Upper lobe of left lung (tissue), 4 donors: ENCODE measurements at regions not wholly inside any gene's neighbourhood (a gene's known extent, or its start where the extent isn't known, plus 50 kb on each side); places are given as distances from the start of the nearest gene placed in this dataset.

Source experiments
- EP300 ChIP-seq, 4 donors: sonication (generic); formaldehyde crosslinking; IDR thresholded peaks; one replicate each; pipeline ENCODE4 v1.5.1; 2017; ENCODE audit warnings: antibody characterized with exemption in 4 of 4, control low read depth in 2 of 4
- POLR2A ChIP-seq, 4 donors: fragments of 450-650 bp; IDR thresholded peaks; one replicate each; pipeline ENCODE4 v1.5.1; 2016 to 2017; ENCODE audit warnings: antibody characterized with exemption in 4 of 4, mild to moderate bottlenecking in 2 of 4
- TF ChIP-seq, protein P1 (sequence below), 6 experiments: fragments of 450-650 bp in 4 of 6; fragments of 200-600 bp in 2 of 6; sonication (generic) in 2 of 6; IDR thresholded peaks; one replicate each; pipeline ENCODE4 v1.5.1; 2016 to 2019; ENCODE audit warnings: antibody characterized with exemption in 6 of 6

DNA sequence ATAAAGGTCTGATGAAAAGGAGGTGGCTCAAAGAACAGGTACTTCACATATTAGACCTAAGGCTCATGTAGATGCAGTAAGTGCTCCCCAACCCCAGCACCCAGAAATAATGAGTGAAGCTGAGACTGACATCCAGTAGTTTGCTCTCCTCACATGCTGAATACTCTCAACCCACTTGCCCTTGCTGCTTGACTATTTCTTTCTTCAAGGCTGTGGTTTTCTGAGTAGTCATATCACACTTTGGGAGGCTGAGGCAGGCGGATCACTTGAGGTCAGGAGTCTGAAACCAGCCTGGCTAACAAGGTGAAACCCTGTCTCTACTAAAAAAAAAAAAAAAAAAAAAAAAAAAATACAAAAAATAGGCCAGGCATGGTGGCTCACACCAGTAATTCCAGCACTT is 51.5 kb upstream of the PRPS1 start:
- no peak for TF ChIP-seq EP300 (IDR thresholded peaks at IDR 0.05)
- TF ChIP-seq, protein P1, sequence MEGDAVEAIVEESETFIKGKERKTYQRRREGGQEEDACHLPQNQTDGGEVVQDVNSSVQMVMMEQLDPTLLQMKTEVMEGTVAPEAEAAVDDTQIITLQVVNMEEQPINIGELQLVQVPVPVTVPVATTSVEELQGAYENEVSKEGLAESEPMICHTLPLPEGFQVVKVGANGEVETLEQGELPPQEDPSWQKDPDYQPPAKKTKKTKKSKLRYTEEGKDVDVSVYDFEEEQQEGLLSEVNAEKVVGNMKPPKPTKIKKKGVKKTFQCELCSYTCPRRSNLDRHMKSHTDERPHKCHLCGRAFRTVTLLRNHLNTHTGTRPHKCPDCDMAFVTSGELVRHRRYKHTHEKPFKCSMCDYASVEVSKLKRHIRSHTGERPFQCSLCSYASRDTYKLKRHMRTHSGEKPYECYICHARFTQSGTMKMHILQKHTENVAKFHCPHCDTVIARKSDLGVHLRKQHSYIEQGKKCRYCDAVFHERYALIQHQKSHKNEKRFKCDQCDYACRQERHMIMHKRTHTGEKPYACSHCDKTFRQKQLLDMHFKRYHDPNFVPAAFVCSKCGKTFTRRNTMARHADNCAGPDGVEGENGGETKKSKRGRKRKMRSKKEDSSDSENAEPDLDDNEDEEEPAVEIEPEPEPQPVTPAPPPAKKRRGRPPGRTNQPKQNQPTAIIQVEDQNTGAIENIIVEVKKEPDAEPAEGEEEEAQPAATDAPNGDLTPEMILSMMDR (IDR thresholded peaks at IDR 0.05), result no peak
- no peak for TF ChIP-seq POLR2A (IDR thresholded peaks at IDR 0.05)
